ENCODE measurements at regions not wholly inside any gene's neighbourhood (a gene's known extent, or its start where the extent isn't known, plus 50 kb on each side); places are given as distances from the start of the nearest gene placed in this dataset.

GRCh38 chr1:170481000-170481399 is 51.0 kb upstream of the GORAB start:
- Histone ChIP-seq H3K9me3 (ENCODE audit: control extremely low read depth in 1 of 3, control insufficient read depth in 2 of 3, insufficient read depth in 1 of 3, low read length in 2 of 3) (peaks cover 0 to 3% (median 0%) of the 10 kb centered on the region in 3 donors), H3K9ac (ENCODE audit: low read length) (no peak overlapping the region), H3K4me3 (ENCODE audit: control extremely low read depth in 1 of 5, extremely low read depth in 1 of 5, insufficient read depth in 1 of 5, low read depth in 2 of 5, low read length in 4 of 5) (no peak overlapping the region), H3K27ac (ENCODE audit: low read length in 2 of 2) (no peak overlapping the region), H3K79me2 (ENCODE audit: control insufficient read depth, insufficient read depth, low read length) (no peaks in the 10 kb centered on the region), H3K36me3 (replicated peaks in 1 of 2; ENCODE audit: control extremely low read depth in 1 of 2, control insufficient read depth in 1 of 2, extremely low read depth in 1 of 2, insufficient read depth in 2 of 2, low read length in 1 of 2) (no peaks in the 10 kb centered on the region), H3K4me2 (replicated peaks; ENCODE audit: low read depth, low read length, poor library complexity, severe bottlenecking) (no peak overlapping the region), H3K27me3 (replicated peaks in 1 of 4; ENCODE audit: control extremely low read depth in 1 of 4, control insufficient read depth in 3 of 4, insufficient read depth in 4 of 4, low read length in 3 of 4) (no peaks in the 10 kb centered on the region), H3K4me1 (ENCODE audit: control insufficient read depth in 2 of 2, insufficient read depth in 2 of 2, low read length in 2 of 2) (no peaks in the 10 kb centered on the region), H2AFZ (ENCODE audit: insufficient read depth, low read depth, low read length, poor library complexity, severe bottlenecking) (no peak overlapping the region), H4K20me1 (ENCODE audit: control insufficient read depth, insufficient read depth, low read length, poor library complexity, severe bottlenecking) (no peaks in the 10 kb centered on the region)
- no peaks in the 10 kb centered on the region for H3K4me1 Mint-ChIP-seq
- H3K4me3 Mint-ChIP-seq: no peak overlapping the region
- CTCF ChIA-PET: no interaction called here
- intact Hi-C loops (cut with micrococcal nuclease): no loop called here
- H3K9me3 Mint-ChIP-seq (ENCODE audit: insufficient read depth): no peaks in the 10 kb centered on the region
- DNase-seq (no peak), ATAC-seq (ENCODE audit: low read depth) (no peak)
- H3K27ac Mint-ChIP-seq: no peak overlapping the region
- H3K27me3 Mint-ChIP-seq: peaks cover 5% of the 10 kb centered on the region
- POLR2A ChIA-PET: no interaction called here
- TF ChIP-seq, protein P1, sequence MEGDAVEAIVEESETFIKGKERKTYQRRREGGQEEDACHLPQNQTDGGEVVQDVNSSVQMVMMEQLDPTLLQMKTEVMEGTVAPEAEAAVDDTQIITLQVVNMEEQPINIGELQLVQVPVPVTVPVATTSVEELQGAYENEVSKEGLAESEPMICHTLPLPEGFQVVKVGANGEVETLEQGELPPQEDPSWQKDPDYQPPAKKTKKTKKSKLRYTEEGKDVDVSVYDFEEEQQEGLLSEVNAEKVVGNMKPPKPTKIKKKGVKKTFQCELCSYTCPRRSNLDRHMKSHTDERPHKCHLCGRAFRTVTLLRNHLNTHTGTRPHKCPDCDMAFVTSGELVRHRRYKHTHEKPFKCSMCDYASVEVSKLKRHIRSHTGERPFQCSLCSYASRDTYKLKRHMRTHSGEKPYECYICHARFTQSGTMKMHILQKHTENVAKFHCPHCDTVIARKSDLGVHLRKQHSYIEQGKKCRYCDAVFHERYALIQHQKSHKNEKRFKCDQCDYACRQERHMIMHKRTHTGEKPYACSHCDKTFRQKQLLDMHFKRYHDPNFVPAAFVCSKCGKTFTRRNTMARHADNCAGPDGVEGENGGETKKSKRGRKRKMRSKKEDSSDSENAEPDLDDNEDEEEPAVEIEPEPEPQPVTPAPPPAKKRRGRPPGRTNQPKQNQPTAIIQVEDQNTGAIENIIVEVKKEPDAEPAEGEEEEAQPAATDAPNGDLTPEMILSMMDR (IDR thresholded peaks at IDR 0.05): no peak
- no peak for TF ChIP-seq EZH2 (IDR thresholded peaks at IDR 0.05; ENCODE audit: borderline replicate concordance, insufficient read depth, low read depth, low read length, poor library complexity, severe bottlenecking)

All from B cell (primary cell).